HG02981 (cell line): ENCODE measurements at regions not wholly inside any gene's neighbourhood (a gene's known extent, or its start where the extent isn't known, plus 50 kb on each side); places are given as distances from the start of the nearest gene placed in this dataset.

Experiments
- ATAC-seq: cut with Tn5 transposase; IDR thresholded peaks from one replicate; pipeline ENCODE4 v1.9.1; 2021; ENCODE audit warnings: mild to moderate bottlenecking, moderate library complexity; ENCODE audit not compliant: unreplicated experiment

DNA sequence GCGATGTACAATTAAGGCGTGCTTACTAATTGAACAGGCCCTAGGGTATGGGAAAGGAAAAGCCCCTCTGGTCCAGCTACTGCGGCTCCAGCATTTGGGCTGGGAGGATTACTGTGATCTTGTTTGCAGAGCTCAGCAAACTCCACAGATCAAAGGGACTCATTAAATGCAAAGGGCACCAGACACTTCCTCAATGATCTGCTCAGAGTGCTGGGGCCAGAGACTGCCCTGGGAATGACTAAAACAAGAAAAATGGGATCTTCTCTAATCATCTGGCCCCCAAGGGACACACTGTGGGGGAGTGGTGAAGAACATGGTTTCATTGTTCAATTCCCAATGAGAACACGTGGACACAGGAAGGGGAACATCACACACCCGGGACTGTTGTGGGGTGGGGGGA, 85.0 kb downstream of the MARCHF4 start:
- ATAC-seq: no peak

DNA sequence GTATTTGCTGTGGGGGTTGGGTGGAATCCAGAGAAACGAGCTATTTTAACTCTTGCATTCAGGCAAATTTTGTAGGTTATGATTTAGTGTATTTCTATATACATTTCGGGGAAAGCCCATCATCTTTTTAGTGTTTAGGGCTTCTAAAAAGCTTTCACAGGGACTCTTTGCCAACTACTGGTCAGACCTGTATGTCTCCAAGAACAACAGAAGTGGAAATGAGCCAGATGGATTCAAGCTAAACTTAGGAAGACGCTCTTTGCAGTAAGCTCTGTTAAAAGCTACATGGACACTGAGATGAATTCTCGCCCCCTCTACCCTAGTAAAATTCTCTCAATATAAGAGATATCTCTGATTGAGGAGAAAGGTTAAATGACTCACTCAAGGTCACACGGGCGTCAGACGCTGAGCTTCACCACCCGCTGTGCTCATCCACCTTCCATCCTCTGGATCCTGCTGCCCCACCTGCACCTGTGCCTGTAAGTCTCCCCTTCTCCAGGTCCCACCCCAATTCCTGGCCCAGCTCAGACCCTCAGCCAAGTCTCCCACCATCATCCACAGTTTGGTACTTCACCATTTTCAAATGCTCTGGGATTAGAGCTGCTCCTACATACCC, 85.6 kb downstream of the MARCHF4 start:
- ATAC-seq: no peak

DNA sequence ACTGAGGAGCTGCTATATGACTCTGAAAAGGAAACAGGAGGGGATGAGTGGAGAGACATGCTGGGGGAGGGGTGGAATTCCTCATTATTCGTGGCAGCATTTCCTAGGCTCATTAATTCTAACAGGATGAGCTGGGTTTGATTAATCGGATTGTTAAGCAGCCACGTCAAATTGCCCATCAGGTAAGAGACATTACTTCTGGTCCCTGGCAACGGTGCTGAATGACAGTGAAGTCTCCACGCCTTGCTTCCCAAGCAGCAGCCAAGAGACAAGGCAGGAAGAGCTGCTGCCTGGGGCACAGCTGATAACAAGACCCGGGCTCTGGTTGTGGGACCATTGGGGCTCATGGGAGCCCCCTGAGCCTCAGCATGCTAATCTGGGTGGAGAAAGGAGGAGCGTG, 86.6 kb downstream of the MARCHF4 start:
- no peak for ATAC-seq

DNA sequence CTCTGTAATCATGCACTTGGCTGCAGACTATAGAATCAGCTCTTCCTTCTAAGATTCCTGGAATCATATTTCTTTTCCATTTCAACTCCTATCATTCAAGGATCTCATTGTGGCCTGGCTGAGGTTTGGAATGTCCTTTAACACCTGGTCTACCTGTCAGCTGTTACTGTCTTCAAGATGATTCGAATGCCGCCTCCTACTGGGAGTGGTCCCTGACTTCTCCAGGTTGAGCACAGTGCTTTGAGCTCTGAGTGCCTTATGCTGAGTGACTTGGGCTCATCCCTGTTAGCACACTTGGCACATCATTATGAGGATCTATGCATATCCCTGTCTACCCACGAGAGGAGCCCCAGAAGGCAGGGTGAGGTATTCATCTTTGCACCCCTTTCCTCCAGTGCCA, 87.6 kb downstream of the MARCHF4 start:
- ATAC-seq: no peak

DNA sequence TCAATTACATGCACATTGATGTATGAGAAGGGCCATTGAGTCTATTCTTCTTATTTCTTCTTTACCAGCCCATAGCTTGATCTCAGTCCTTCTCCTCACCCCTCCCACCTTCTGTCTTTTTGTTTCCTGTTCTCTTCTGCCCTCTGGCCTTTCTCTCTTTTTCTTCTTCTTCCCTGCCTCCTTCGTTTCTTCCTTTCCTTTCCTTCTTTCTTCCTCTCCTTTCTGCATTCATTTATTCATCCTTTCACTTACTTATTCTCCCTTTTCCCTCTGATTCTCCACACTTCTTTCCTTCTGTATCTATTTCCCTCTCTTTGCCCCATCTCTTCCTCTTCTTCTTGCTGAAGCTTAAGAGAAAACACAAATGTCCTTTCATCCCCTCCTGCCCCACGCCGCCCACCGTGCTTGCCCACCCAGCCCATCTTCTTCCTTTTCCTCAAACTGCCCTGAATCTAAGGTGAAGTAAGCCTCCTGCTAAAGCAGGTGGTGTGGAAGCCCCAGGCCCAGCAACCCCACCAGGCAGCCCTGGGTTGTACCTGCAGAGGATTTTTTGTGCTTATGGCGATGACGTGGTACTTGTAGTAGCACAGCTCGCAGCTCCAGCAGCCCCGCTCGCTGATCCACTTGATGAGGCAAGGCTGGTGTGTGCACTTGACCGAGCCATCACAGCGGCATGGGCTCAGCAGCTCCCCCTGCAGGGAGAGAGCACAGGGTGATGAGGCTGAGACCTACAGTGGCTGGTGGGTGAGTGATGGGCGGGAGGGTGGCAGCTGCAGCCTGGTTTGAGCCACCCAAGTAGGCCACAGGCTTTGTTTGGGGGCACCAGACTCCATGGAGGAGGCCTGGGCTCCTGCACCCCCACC, 89.0 kb downstream of the MARCHF4 start:
- peak; percentile 54 for ATAC-seq

DNA sequence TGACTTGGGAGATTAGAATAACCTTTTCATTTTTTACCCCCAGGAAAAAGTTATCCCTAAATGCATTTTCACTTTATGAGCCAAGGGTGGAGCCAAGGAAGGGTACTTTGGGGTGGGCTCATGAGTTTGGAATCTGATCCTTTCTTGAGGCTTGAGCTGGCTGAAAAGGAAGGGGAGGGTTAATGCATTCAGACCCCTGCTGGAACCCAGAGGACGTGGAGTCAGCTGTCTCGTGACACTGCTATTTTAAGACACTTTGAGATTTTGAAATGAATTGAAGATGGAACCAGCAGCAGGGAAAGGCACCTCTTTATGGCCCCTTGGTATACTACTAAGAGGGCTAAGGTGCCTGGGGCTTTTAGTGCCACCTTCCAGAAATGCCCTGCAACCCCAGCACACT, 90.4 kb downstream of the MARCHF4 start:
- no peak for ATAC-seq

DNA sequence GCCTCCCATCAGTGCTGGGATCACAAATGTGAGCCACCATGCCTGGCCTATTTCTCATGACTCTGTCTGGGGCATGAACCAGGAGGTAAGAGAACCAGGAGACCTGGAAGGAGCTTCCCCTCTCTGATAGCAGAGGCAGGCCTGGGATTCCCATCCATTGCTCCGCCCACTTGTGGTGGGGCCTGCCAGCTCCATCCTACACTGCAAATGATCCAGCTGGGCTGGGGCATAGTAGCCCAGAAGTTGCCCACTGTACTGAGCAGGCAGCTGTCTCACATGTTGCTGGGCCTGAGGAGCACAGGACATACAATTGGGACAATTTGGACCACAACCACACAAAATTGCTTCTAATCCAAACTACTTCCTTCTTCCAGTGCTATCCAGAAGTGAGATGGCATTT, 91.0 kb downstream of the MARCHF4 start:
- ATAC-seq: no peak

DNA sequence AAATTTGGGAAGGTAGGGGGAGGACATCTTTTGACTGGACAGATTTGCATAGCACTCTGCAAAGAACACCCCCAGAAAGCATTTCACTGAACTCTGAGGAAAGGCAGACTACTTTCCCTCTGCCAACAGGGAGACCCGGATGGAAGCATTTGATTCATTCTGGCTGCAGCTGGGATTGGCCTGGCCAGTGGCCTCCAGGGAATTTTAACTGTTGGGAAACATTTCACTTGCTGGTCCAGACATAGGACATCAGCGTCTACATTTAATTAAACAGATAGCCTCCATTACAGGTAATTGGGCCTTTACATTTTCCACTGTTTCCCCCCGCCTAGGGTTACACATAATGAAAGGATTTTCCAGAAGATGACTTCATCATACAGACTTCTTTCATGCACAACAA, 92.8 kb downstream of the MARCHF4 start:
- ATAC-seq: no peak

DNA sequence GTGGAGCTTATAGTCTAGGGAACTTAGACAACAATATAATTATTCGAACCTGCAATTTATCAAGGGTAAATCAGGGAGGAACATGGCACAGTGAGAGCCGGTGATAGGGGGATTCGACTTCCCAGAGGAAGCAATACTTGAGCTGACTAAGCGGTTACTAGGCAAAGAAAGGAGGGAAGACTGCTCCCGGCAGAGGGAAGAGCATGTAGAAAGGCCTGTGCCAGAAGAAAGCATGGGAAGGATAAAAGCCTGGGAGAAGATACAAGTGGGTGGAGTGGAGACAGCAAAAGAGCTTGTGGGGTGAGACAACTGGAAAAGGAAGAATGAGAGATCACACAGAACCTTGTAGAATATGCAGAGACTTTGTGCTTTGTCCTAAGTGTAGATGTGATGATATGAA, 93.3 kb downstream of the MARCHF4 start:
- ATAC-seq: no peak

DNA sequence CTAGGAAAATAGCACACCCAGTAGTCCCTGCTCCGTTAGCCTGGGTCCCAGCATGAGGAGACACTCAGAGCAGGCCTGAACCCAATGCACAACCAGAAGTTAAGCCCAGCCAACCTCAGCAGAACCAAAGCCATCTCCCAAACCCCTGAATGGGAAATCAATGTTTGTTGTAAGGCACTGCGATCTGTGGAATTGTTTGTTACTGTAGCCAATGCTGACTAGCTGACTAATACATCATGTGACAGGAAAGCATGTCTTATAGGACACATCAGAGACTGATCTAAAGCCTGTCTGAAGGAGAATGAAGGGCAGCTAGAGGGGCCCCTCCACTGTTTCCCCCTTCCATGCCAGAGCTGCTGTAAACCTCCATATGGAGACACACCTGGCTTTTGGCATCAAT, 96.4 kb downstream of the MARCHF4 start:
- no peak for ATAC-seq

DNA sequence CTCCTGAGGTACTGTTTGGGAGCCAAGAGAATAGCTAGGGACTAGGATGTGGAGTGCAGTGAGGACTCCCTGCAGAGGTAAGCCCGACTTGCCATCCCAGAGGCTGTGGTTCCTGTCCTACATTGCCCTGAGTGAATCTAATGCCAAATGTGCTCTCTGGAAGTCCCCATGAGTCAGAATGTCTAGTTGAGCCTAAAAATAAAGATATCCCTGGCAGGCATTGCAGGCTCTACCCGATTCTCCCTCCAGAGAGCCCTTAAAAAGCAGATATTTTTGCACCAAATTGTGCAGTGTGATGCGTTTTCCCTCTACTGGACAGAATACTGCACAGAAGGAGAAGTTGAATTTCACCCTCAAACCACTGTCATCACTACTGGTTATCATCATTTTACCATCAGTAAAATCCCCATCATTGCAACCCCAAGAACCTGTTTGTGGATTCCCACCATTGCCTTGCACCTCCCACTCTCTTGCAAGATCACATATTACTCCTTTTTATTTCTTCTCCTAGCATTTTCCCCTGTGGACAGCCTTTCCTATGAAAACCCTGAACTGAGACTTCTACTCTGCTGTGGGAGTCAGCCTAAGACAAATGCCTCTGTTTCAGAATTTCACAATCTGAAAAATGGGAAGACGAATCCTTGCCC, 98.0 kb downstream of the MARCHF4 start:
- no peak for ATAC-seq

DNA sequence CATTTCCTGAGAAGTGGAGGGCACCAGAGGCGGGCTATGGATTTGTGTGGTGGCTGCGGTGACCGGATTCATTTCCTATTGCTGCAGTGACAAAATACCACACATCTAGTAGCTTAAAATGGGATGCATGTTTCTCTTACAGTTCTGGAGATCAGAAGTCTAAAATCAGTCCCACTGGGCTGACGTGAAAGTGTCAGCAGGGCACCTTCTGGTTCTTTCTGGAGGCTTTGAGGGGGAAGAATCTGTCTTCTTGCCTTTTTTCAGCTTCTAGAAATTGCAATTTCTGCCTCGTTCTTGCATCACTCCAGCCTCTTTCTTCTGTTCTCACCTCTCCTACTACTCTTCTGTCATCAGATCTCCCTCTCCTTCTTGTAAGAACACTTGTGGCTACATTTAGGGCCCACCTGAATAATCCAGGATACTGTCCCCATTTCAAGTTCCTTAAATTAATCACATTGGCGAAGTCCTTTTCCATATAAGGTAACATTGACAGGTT, 111.2 kb downstream of the MARCHF4 start:
- ATAC-seq: no peak

DNA sequence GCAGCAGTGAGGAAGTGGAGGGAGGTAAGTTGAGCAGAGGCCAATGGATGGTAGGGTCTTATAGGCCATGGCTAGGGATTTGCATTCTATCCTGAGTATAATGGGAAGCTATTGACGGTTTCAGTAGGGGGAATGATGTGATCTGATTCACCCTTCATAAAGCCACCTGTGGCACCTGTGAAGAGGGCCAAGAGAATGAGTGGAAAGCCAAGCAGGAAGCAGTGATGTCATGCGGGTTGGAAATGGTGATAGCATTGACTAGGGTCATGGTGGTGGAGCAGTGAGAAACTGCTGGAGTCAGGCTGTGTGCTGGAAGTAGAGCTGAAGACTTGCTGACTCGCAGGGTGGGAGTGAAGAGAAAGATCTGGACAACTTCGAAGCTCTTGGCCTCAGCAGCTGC, 111.7 kb downstream of the MARCHF4 start:
- ATAC-seq: no peak

DNA sequence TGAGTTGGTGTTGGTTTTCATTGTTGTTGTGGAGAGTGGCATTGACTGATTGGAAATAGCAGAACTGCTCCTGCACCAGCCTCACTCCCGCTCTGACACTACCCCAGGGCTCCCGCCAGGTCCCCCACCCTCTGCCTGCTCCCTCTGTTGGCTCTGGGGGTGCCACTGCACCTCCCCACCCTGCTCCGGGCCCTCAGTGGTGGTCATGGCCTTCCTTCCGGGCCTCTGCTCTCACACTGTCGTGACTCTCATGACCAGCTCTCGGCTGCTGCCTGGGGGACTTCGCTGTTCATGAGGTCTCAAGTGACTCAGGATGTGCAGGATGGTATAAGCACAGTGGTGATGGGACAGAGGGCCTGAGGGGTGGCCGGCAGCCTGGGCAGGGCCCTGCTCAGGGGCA, 113.2 kb downstream of the MARCHF4 start:
- no peak for ATAC-seq

DNA sequence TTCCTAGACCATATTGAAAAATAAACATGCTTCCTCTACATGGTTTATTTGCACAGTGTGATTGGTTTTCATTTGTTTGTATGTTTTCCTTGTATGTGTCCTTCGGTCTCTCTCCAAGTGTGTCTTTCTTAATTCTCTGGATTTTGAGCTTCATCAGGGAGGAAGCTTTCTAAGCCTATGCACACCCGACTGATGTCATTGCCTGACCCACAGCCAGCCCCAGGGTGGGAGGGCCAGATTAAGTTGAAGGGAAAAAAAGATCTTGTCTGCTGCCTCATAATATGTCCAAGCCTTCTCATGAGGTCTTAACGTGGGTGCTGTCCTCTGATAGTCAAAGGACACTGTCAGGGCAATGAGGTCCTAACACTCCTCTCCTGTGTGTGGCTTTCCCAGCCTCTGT, 115.2 kb downstream of the MARCHF4 start:
- ATAC-seq: no peak
